ENCODE measurements at regions not wholly inside any gene's neighbourhood (a gene's known extent, or its start where the extent isn't known, plus 50 kb on each side); places are given as distances from the start of the nearest gene placed in this dataset.

- TF ChIP-seq ZNF274 (IDR thresholded peaks at IDR 0.05; ENCODE audit: borderline replicate concordance, extremely low read depth, low read length) (no peak), POLR2AphosphoS5 (IDR thresholded peaks at IDR 0.05; ENCODE audit: low read depth, low read length) (no peak), NRF1 (IDR thresholded peaks at IDR 0.05; ENCODE audit: low read depth, low read length) (no peak), ATF3 (IDR thresholded peaks at IDR 0.05; ENCODE audit: insufficient read depth, low read depth, low read length) (no peak), CTBP2 (IDR thresholded peaks at IDR 0.05; ENCODE audit: borderline replicate concordance, insufficient read depth, insufficient read length, low read length) (no peak)
These were observed 1305.4 kb upstream of the SORCS1 start (continued) for GRCh38 chr10:108469940-108470339.
